Panc1 (cell line): ENCODE measurements at regions not wholly inside any gene's neighbourhood (a gene's known extent, or its start where the extent isn't known, plus 50 kb on each side); places are given as distances from the start of the nearest gene placed in this dataset.

Source experiments
- ATAC-seq: fragments of 200-7000 bp; cut with Tn5 transposase; 2 replicates; pipeline ENCODE4 v1.9.1; 2020; ENCODE audit warnings: mild to moderate bottlenecking, moderate library complexity
- BruUV-seq: library from RNA; stranded (reverse); fragments of 400-500 nt; replicated peaks from 2 replicates; lab custom pipeline; 2021; lab: Mats Ljungman, UMichigan
- CTCF ChIA-PET: fragments of 300-600 bp; sonication (Branson Sonifier 250); formaldehyde crosslinking; loops from one replicate; lab custom pipeline; 2022; ENCODE audit warnings: antibody characterized with exemption; lab: Charles Lee
- POLR2A ChIA-PET: fragments of 300-600 bp; sonication (Branson Sonifier 250); formaldehyde crosslinking; loops from one replicate; lab custom pipeline; 2022; ENCODE audit warnings: antibody characterized with exemption; lab: Charles Lee
- DNase-seq: peaks from one replicate; pipeline ENCODE4 v3.0.0-alpha.2; 2010; ENCODE audit warnings: low read depth, low spot score
- H3K27ac ChIP-seq: 2 replicates; pipeline ENCODE4 v1.5.1; 2011; ENCODE audit warnings: mild to moderate bottlenecking, low read length, inconsistent platforms
- H3K27me3 ChIP-seq: fragments of 200-500 bp; sonication (Bioruptor generic); 2 replicates; pipeline ENCODE4 v1.6.0; 2014; ENCODE audit warnings: low read length, inconsistent platforms; ENCODE audit not compliant: control insufficient read depth, insufficient read depth
- H3K36me3 ChIP-seq: fragments of 200-500 bp; sonication (Bioruptor generic); 2 replicates; pipeline ENCODE4 v1.5.1; 2014; ENCODE audit warnings: inconsistent platforms, mild to moderate bottlenecking, low read length, moderate library complexity; ENCODE audit not compliant: control insufficient read depth, insufficient read depth
- H3K4me1 ChIP-seq: 2 replicates; pipeline ENCODE4 v1.5.1; 2011; ENCODE audit warnings: inconsistent platforms, mild to moderate bottlenecking, low read length, moderate library complexity; ENCODE audit not compliant: control insufficient read depth, insufficient read depth
- H3K4me3 ChIP-seq, 2 experiments: 2 replicates each; pipeline ENCODE4 v1.5.1; 2011 to 2012; ENCODE audit warnings: low read depth in 2 of 2, low read length in 2 of 2, mild to moderate bottlenecking in 2 of 2, inconsistent platforms in 1 of 2, moderate library complexity in 1 of 2
- H3K9me3 ChIP-seq: fragments of 200-500 bp; sonication (Bioruptor generic); 2 replicates; pipeline ENCODE4 v1.5.1; 2014; ENCODE audit warnings: low read depth, mild to moderate bottlenecking, inconsistent platforms, low read length, moderate library complexity; ENCODE audit not compliant: control insufficient read depth, insufficient read depth
- POLR2AphosphoS5 ChIP-seq: IDR thresholded peaks from 2 replicates; pipeline ENCODE4 v1.6.1; 2012; ENCODE audit warnings: mild to moderate bottlenecking, low read depth, low read length, moderate library complexity
- REST ChIP-seq, 2 experiments: IDR thresholded peaks; 2 replicates each; pipeline ENCODE4 v1.6.1; 2011 to 2012; ENCODE audit warnings: low read depth in 2 of 2, control low read depth in 1 of 2, low read length in 1 of 2, mild to moderate bottlenecking in 1 of 2, moderate library complexity in 1 of 2; ENCODE audit not compliant: insufficient read depth in 1 of 2
- SIN3A ChIP-seq: IDR thresholded peaks from 2 replicates; pipeline ENCODE4 v1.6.1; 2012; ENCODE audit warnings: low read depth, mild to moderate bottlenecking, low read length, moderate library complexity, borderline replicate concordance; ENCODE audit not compliant: insufficient read depth
- TCF7L2 ChIP-seq: IDR thresholded peaks from 2 replicates; pipeline ENCODE4 v1.6.1; 2011; ENCODE audit warnings: mild to moderate bottlenecking, low read depth, low read length, inconsistent platforms
- in situ Hi-C: cut with HindIII; loops from 2 replicates; pipeline ENCODE4 v1.10.0; 2016; ENCODE audit warnings: low sequenced_read_pairs, low pct_unique_long_range_greater_than_20kb
- intact Hi-C: fragments of 100-400 bp; cut with micrococcal nuclease; formaldehyde crosslinking; loops from one replicate; pipeline ENCODE4 v1.10.0; 2022; ENCODE audit not compliant: unreplicated experiment
- TF ChIP-seq, protein P1 (sequence below): fragments of 450-650 bp; IDR thresholded peaks from 2 replicates; pipeline ENCODE4 v1.5.1; 2017; ENCODE audit warnings: mild to moderate bottlenecking

- ChIA-PET POLR2A (no interaction called here), CTCF (no interaction called here)
- Histone ChIP-seq H3K4me1 (no peaks in the 10 kb centered on the region), H3K27ac (no peak overlapping the region), H3K27me3 (no peaks in the 10 kb centered on the region), H3K4me3 (no peak overlapping the region), H3K36me3 (no peaks in the 10 kb centered on the region), H3K9me3 (no peaks in the 10 kb centered on the region)
- TF ChIP-seq POLR2AphosphoS5 (no peak), SIN3A (no peak), TCF7L2 (no peak), REST (IDR thresholded peaks at IDR 0.05; ENCODE audit: insufficient read depth in 1 of 2, low read depth in 2 of 2, low read length in 1 of 2) (no peak)
- TF ChIP-seq, protein P1, sequence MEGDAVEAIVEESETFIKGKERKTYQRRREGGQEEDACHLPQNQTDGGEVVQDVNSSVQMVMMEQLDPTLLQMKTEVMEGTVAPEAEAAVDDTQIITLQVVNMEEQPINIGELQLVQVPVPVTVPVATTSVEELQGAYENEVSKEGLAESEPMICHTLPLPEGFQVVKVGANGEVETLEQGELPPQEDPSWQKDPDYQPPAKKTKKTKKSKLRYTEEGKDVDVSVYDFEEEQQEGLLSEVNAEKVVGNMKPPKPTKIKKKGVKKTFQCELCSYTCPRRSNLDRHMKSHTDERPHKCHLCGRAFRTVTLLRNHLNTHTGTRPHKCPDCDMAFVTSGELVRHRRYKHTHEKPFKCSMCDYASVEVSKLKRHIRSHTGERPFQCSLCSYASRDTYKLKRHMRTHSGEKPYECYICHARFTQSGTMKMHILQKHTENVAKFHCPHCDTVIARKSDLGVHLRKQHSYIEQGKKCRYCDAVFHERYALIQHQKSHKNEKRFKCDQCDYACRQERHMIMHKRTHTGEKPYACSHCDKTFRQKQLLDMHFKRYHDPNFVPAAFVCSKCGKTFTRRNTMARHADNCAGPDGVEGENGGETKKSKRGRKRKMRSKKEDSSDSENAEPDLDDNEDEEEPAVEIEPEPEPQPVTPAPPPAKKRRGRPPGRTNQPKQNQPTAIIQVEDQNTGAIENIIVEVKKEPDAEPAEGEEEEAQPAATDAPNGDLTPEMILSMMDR, result no peak
- DNase-seq (no peak), ATAC-seq (no peak)
- intact Hi-C loops (no loop called here), in situ Hi-C loops (no loop called here)
- no TSS peak for BruUV-seq
These were observed 296.4 kb upstream of the STS start for GRCh38 chrX:6851140-6851539.

- no peak overlapping the region for H3K27ac ChIP-seq
- CTCF ChIA-PET, result no interaction called here
- DNase-seq (no peak), ATAC-seq (no peak)
- H3K9me3 ChIP-seq, result no peaks in the 10 kb centered on the region
- TF ChIP-seq REST (IDR thresholded peaks at IDR 0.05; ENCODE audit: insufficient read depth in 1 of 2, low read depth in 2 of 2, low read length in 1 of 2), result no peak
- TF ChIP-seq, protein P1, result no peak
- no peak for TF ChIP-seq TCF7L2
- no peak for TF ChIP-seq POLR2AphosphoS5
- TF ChIP-seq SIN3A, result no peak
- POLR2A ChIA-PET, result no interaction called here
- H3K36me3 ChIP-seq, result no peaks in the 10 kb centered on the region
- no peak overlapping the region for H3K4me3 ChIP-seq
- H3K27me3 ChIP-seq, result no peaks in the 10 kb centered on the region
- in situ Hi-C loops, result no loop called here
- intact Hi-C loops, result no loop called here
- no peaks in the 10 kb centered on the region for H3K4me1 ChIP-seq
- BruUV-seq, result no TSS peak
These were observed 297.6 kb upstream of the STS start for GRCh38 chrX:6849716-6850414.
